ENCODE measurements at regions not wholly inside any gene's neighbourhood (a gene's known extent, or its start where the extent isn't known, plus 50 kb on each side); places are given as distances from the start of the nearest gene placed in this dataset.

DNA sequence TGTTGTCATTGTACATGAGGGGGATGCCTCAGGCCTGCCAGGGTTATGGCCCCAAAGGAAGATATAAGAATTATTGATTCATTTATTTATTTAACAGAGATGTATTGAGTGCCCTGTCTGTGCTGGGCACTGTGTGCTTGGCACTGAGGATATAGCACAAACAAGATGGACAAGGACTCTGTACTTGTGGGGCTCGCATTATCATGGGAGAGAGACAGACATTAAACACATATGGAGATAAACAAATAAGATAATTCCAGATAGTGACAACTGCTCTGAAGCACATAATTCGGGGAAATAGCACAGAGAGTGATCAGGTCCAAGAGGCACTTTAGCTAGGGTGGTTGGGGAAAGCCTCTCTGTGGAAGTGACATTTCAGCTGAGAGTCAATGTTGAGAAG, 119.8 kb upstream of the ARHGAP20 start:
- no peak for DNase-seq (ENCODE audit: low read depth)

DNA sequence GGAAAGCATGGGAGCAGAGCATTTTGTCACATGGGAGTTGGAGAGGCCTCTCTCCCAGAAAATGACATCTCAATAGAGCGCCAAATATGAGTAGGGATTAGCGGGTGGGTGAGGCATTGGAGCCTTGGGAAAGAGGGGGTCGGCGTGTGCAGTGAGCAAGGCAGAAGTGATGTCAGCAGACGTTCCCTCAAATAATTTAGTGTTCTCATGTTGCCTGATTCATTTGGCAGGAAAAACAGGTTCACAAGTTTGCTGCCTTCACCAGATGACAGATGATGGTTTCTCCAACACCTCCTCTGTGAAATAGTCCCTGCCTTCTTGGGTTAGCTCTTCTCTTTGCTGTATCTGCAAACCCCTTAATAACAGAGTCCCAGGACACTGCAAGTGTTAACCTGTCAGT, 118.5 kb upstream of the ARHGAP20 start:
- DNase-seq (ENCODE audit: low read depth) = peak; percentile 63

DNA sequence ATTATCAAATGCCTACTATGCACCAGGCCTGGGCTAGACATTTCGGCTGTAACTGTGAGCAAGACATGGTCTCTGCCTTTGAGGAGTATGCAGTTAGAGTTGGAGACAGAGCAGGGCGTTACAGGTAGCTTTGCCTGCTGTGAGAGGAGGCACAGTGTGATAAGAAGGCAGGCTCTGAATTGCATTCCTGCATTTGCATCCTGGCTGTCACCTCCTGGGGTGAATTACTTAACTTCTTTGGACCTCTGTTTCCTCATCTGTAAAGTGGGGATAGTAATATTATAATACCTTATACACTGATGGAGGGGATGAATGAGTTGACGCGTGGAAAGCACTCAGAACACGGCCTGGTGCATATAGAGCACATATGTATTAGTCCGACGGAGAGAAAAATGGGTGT, 118.1 kb upstream of the ARHGAP20 start:
- DNase-seq (ENCODE audit: low read depth) = no peak

DNA sequence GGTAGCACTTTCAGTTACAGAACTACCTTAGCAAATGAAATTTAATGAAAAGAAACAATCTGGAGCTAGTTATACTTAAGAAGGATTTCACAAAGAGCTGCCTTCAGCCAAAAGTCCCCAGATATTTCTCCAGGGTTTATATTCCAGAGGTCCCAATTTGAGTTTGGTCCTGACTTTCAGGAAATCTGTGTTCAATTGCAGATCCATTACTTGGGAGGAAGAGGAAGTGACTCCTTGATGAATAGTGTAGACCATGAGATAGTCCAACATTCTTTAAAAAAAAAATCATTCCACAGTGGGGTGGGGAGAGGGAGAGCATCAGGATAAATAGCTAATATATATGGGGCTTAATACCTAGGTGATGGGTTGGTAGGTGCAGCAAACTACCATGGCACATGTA, 117.6 kb upstream of the ARHGAP20 start:
- no peak for DNase-seq (ENCODE audit: low read depth)

DNA sequence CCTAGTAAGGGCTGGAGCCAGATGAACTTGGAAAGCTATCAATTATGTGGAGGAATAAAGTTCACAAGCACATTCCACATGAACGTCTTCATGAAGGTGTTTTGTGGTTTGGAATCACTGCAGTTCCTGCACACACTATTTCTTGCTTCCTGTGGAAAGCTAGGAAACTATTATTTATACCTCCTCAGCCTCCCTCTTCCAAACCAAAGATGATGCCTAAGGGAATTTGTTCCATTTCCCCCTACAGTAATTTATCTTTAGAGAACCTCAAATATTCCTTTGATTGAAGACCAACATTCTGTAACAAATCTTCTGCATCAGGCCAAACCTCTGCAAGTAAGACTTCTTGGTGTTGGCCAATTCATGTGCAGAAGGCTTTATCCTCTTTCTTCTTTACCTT, 115.8 kb upstream of the ARHGAP20 start:
- DNase-seq (ENCODE audit: low read depth) = peak; percentile 20

DNA sequence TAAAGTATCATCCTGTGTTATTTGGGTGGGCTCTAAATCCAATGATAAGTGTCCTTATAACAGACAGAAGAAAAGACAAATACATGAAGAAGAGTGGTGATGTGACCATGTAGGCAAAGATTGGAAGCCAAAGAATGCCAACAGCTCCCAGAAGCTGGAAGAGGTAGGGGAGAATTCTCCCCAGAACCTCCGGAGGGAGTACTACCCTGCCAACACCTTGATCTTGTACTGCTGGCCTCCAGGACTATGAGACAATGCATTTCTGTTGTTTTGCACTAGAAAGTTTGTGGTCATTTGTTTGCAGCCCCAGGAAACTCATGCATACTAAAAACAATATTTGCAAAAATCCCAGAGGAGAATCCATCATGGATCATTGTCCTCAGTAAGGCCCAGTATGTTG, 115.0 kb upstream of the ARHGAP20 start:
- DNase-seq (ENCODE audit: low read depth) = no peak

DNA sequence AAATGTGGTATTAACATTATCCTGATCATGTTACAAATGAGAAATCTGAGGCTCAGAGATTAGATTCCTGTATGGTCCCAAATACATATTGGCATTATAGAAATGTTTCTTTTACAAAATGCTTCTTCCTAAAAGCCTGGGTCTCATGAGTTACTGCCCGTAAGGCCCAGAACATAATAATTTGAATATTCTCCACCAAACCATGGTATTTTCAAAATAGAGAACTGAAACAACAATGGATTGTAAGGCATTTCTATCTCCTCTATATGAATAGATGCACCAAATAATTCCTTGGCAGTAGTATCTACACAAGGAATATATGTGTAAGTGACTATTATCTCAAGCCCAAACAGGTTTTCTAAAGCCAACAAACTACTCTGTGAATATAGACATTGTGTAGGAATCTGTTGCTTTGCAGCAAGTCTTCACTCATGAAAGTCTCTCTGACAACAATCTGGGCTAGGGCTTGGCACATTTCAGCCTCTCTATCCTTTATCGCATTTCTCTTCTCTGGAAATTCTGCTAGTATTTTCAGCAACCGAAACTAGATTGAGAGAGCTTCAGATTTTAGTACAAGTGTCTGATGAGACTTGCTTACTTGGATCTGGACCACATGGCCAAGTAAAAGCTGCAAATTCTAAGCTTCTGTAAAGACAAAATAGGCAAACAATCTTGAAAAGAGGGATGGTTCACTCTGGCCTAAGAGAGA, 112.8 kb upstream of the ARHGAP20 start:
- no peak for DNase-seq (ENCODE audit: low read depth)

DNA sequence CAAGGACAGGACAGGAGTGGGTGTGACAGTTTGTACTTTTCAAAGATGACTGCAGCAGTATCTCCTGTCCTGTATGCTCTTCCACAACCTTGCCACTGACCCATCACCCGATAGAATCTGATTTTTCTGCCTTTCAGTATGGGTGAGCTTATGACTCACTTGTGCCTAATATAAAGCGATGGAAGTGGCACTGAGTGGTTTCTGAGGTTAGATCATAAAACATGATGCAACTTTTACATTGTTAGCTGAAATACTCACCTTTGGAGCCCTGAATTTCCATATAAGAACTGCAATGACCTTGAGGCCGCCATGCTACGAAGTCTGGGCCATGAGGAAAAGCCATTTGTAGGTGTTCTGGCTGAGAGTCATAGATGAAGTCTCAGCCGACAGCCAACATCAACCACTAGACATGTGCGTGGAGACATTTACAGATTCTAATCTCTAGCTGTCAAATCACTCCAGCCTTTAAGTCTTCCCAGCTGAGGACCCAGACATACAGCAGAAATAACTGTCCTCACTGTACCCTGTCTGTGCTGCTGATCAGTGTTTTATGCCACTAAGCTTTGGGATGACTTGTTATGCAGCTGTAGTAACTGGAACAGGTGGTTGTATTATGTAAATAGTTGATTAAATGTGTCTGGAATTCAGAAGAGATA, 105.9 kb upstream of the ARHGAP20 start:
- peak; percentile 88 for DNase-seq (ENCODE audit: low read depth)

DNA sequence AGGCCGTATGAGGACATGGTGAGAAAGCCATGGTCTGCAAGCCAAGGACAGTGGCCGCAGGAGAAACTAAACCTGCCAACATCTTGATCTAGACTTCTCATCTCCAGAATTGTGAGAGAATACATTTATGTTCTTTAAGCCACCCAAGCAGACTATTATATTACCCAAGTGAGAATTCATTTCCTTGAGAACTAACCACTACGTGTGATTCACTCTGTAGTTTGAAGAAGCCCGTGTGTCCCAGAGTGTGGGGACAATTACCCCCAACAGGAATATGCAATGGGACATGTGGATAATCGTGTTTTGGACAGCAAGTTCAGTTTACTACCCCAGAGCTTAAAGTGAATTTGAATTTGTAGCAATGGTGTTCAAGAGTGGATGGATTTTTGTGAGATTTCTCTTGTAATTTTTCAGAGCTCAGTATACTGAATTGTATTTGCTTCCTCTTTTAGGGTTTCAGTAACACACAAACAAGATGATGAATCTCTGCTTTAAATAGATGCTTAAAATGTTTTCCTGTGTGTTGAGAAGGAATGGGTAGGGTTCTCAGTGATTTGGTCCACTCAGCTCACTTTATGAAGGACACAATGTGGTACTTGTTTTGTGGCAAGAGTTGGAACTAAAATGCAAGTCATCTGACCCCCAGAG, 100.0 kb upstream of the ARHGAP20 start:
- DNase-seq (ENCODE audit: low read depth) = no peak

DNA sequence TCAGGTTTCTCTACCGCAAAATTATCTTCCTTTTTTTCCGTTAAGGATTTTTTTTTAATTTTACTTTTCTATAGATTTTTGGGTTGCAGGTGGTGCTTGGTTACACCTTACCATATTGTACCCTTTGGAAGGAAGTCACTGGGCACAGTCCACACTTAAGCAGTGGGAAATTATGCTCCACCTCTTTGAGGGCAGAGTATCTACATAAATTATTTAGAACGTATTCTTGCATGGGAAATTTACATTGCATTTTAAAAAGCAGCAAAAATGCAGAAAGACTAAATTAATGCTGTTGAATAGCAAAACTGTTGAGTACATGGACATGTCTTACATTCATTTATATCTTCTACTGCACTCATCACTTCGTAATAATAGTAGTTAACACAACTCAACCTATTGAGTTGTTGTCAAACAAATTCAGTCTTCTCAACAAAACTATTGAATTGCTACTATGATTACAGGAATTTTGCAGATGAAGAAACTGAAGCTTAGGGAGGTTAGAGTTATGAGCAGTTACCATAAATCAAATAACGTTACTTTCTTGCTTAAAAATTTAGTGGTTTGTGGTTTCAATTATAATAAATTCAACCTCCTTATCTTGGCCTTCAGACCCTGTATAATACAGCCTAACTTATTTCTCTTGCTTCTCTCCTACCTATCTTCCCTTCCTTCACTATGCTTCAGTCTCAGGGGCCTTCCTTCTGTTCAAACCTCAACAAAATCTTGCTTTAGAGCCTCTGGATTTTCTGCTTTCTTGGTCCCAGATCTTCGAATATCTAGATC, 97.4 kb upstream of the ARHGAP20 start:
- peak; percentile 83 for DNase-seq (ENCODE audit: low read depth)

DNA sequence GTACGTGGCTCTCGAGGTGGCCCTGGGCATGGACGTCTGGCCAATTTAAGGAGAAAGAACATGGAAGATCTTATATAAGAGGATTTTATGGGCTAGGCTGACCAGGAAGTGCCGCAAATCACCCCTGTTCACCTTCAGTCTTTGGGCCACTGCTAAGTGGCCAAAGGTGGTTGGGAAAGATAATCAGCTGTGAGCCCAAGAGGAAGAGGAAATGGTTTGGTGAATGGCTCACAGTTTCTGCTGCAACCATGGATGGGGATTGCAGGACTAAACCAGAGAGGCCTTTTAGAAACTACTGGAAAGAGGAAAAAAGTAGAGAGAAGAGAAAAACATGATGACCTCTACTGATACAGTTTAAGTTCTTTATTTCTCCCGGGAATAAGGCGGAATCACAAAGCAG, 96.0 kb upstream of the ARHGAP20 start:
- no peak for DNase-seq (ENCODE audit: low read depth)

DNA sequence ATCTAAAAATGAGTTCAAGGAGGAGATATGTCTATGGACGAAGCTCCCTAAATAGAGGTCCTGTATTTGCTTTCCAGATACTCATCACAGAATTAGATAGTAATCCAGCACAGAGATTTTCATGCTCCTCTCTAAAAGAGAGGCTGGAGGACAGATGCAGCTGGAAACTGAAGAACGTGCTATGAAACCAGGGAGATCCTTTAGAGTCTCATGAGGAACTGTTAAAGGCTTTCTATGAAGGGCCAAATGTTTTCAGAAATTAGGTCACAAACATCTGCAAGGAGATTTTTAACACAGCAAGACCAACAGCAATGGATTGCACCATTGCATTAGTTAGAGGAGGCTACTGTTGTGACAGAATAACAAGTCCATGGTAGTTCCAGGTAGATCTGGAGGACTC, 95.6 kb upstream of the ARHGAP20 start:
- no peak for DNase-seq (ENCODE audit: low read depth)

DNA sequence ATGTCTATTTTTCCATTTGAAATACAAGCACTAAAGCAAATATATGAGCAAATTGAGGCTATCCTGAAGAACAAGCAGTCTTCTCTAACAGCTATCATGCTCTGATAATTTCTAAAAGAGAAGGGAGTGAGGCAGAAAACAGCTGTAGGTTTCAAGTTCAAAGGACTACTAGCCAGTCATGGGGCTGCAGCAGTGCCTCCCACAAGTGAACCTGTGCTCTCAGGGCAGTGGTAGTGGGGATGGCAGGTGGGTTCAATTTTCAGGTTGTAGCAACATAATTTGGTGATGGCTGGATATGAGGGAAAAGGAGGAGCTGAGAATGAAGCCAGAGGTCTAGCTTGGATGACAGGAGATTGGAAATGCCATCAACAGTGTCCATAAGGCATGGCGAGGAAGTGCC, 93.5 kb upstream of the ARHGAP20 start:
- DNase-seq (ENCODE audit: low read depth) = no peak

DNA sequence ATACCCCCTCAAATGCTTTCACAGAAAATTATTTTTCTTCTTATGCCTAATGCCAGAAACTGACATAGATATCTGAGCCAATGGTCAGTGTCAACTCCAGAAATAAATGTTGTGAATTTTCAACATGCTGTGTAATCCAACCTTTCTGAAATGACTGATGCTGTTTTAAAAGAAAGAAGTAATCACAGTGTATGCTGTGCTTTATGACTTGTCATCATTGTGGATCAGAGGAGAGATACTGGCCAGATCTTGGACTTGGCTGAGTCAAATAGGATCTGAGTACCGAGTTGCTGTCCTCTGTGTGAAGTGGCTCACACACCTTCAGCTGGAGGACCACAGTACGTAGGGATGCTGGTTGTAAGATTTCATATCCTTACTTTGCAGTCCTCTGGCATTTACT, 89.9 kb upstream of the ARHGAP20 start:
- DNase-seq (ENCODE audit: low read depth) = peak; percentile 11

DNA sequence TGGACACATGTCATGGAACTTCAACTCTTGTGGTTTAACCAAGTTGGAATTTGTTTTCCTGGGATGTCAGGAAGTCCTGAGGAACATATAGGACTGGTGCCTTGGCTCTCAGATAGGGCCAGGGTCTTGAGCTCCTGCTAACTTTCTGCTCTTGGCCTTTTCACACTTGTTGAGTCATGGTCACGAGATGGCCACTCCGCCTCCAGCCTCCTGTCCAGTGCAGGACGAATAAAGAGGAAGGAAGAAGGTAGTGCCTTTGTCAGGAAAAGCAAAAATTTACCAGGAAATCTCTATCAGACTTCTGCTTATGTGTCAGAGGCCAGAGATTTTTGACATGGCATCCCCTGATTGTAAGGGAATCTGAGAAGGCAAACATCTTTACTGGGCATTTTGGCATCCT, 89.1 kb upstream of the ARHGAP20 start:
- DNase-seq (ENCODE audit: low read depth) = no peak

DNA sequence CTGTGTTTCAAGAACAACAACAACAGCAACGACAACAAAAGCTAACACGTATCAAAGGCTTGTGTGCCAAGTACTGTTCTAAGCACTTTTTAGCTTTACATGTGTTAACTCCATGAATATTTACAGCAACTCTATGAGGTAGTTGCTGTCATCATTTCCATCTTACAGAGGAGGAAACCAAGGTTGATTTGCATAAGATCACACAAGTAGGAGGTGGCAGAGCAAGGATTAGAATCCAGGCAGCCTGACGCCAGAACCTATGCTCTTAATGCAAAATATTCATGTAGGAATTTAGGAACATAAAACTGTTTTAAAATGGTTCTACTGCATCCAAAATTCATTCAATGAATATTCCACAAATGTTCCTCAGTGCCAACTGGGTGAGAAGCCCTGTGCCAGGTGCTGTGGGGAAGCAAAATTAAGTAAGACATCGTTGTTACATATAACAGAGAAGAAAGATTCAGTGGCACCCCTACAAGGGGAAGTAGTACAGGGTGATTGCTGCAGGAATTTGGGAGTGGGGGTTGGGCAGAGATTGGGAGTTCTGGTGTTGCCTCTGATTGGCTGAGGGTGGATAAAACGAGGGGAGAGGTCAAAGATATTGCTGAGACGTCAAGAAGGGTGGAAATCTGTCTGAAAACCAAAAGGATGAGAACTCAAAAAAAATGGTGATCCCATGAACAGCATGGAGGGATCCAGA, 86.1 kb upstream of the ARHGAP20 start:
- no peak for DNase-seq (ENCODE audit: low read depth)

DNA sequence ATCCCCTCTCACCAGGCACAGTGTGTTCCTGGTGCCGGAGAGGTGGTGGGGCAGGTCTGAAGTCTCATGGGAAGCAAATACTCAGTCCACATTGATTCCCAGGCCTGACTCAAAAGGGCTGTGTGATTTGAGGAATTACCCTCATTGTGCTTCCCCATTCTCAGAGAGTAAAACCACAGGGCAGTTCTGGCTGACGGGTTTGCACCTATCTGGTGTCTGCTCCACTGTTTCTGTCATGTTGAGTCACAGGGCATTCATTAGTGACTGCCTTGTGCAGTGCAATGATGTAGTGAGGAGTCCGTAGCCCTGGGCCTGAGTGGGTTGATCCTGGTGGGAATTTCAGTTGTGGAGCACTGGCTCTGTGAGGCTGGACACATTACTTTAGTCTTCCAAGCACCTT, 85.2 kb upstream of the ARHGAP20 start:
- DNase-seq (ENCODE audit: low read depth) = peak; percentile 41

DNA sequence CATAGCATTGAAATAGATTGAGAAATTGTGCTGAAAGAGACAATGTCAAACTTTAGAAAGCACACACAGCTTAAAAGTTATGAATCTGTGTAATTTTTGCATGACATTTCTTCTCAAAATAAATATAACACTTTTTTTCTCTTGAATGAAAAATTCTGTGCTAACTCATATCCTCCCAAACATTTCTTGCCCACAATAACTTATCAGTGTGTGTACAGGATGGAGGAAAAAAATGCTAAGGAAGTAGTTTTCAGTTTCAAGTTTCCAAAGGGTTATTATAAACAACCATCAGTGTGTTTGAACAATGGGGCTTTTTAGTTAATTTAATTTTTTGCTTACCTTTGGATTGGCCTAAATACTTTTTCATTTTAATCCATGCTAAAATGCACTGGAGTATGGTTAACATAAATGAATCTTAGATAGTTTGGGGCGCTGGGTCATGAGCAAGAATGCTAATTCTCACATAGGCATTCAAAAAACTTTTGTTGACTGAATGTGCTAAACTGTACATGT, 82.9 kb upstream of the ARHGAP20 start:
- DNase-seq (ENCODE audit: low read depth) = no peak

DNA sequence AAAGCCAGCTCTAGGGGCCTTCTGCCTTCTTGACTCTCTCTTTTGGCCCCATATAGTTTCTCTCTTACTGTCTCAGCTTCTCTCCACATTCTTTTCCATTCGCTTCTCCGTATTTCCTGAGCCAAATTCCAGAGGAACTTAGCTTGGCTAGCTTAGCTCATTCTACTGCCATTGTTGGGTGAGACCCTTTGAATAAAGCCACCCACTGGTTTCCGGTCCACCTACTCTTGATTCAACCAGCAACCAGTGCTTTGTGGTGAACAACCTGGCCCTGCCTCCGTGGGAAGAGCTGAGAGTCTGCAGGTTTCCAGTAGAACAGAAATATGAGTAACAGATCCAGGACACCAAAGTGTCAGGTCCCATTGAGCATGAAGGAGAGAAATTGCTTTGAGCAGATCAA, 81.3 kb upstream of the ARHGAP20 start:
- DNase-seq (ENCODE audit: low read depth) = no peak

DNA sequence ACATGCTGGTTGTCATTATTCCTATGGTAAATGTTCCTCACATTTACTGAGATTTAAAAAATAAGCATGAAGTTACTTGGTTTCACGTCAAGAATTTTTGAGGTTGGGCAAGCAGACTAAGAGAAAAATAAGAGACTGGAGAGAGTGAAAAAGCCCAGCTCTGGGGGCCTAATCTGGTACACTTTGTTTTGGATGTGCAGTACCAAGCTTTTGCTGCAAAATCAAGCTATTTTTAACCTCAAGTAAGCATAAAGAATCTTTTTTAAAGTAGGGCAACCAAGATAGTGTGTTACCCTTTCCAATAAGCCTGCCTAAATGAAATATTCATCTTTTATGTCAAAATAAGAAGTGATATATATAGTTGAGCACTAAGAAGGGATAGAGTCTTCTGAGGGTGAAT, 79.4 kb upstream of the ARHGAP20 start:
- DNase-seq (ENCODE audit: low read depth) = no peak

DNA sequence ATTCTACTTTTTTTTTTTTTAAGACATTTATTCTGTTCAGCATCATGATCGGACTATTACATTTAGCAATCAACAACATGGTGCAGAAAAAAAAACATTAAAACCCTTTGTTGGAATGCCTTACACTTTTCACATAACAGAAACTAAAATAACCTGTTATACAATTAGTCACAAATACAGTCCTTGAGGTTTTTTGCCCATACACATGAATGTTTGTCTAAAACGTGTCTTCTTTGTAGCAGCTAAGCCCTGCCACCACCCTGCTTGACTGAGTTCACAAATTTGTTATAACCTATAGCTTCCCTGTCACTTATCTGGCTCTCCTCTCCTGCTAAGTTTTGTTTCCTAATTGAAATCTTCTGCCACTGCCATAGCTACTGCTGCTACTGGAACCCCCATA, 75.4 kb upstream of the ARHGAP20 start:
- no peak for DNase-seq (ENCODE audit: low read depth)

All from amniotic epithelial cell (primary cell).